ENCODE measurements at regions not wholly inside any gene's neighbourhood (a gene's known extent, or its start where the extent isn't known, plus 50 kb on each side); places are given as distances from the start of the nearest gene placed in this dataset.

DNA sequence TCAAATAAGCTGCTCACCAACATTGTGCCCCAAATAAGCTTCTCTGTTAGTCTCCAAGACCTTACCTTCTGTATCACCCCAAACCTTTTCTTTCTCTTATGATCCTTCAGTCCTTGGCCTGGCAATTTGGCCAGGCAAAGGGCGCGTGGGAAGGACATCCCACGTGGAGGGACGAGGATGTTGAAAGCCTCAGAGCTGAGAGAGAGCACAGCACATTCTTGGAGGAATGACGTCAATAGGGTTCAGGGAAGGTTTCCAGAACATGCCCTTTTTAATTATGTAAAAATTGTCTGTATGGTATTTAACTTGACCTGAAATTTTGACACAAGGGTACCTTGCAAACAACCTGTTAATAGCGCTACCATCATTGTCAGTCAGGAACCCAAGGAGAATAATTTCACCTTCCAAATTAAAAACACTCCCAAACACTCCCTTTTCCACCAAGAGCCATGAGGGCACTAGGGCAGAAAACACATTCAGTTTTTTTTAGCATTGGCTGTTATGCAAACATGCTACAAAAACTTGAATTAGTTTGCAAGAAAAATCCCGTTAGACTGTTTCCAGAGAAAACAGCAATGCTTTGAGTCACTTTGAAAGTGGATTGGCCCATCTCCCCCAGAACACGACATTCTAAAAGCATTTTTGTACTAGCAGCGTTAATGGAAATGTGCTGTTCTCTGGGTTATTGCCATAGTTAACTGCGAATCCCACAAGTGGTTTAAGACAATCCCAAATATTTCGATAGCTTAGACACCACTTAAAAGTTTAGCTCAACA is 183.2 kb upstream of the PUDP start:
- TF ChIP-seq POLR2A (IDR thresholded peaks at IDR 0.05): no peak
- TF ChIP-seq, protein P1, sequence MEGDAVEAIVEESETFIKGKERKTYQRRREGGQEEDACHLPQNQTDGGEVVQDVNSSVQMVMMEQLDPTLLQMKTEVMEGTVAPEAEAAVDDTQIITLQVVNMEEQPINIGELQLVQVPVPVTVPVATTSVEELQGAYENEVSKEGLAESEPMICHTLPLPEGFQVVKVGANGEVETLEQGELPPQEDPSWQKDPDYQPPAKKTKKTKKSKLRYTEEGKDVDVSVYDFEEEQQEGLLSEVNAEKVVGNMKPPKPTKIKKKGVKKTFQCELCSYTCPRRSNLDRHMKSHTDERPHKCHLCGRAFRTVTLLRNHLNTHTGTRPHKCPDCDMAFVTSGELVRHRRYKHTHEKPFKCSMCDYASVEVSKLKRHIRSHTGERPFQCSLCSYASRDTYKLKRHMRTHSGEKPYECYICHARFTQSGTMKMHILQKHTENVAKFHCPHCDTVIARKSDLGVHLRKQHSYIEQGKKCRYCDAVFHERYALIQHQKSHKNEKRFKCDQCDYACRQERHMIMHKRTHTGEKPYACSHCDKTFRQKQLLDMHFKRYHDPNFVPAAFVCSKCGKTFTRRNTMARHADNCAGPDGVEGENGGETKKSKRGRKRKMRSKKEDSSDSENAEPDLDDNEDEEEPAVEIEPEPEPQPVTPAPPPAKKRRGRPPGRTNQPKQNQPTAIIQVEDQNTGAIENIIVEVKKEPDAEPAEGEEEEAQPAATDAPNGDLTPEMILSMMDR (IDR thresholded peaks at IDR 0.05): no peak

All from prostate gland (tissue), 2 donors.